Activated CD8-positive, alpha-beta T cell treated with anti-CD3 and anti-CD28 coated beads for 36 hours (primary cell): ENCODE measurements at regions not wholly inside any gene's neighbourhood (a gene's known extent, or its start where the extent isn't known, plus 50 kb on each side); places are given as distances from the start of the nearest gene placed in this dataset.

Experiments
- ATAC-seq: fragments of 200-7000 bp; cut with Tn5 transposase; one replicate; pipeline ENCODE4 v1.10.0; 2021; ENCODE audit warnings: mild to moderate bottlenecking, moderate library complexity
- CTCF ChIA-PET: fragments of 350-600 bp; sonication (Branson Sonifier 250); formaldehyde crosslinking; loops from one replicate; lab custom pipeline; 2021; ENCODE audit warnings: antibody characterized with exemption; lab: Charles Lee
- POLR2A ChIA-PET: fragments of 350-600 bp; sonication (Branson Sonifier 250); formaldehyde crosslinking; loops from one replicate; lab custom pipeline; 2021; ENCODE audit warnings: antibody characterized with exemption; lab: Charles Lee
- DNase-seq: peaks from one replicate; pipeline ENCODE4 v3.0.0-alpha.2; 2020
- H3K27ac Mint-ChIP-seq: one replicate; pipeline ENCODE4 v1.8.0; 2021; ENCODE audit warnings: mild to moderate bottlenecking, mixed read lengths
- H3K27me3 Mint-ChIP-seq: one replicate; pipeline ENCODE4 v1.8.0; 2021; ENCODE audit warnings: mixed read lengths
- H3K36me3 Mint-ChIP-seq: one replicate; pipeline ENCODE4 v1.8.0; 2021; ENCODE audit warnings: low read depth, mixed read lengths
- H3K4me1 Mint-ChIP-seq: one replicate; pipeline ENCODE4 v1.8.0; 2021; ENCODE audit warnings: low read depth, mixed read lengths
- H3K4me3 Mint-ChIP-seq: one replicate; pipeline ENCODE4 v1.8.0; 2021; ENCODE audit warnings: mild to moderate bottlenecking, moderate library complexity, mixed read lengths
- H3K9me3 Mint-ChIP-seq: one replicate; pipeline ENCODE4 v1.8.0; 2021; ENCODE audit warnings: mixed read lengths
- CTCF ChIP-seq: fragments of 200-600 bp; IDR thresholded peaks from one replicate; pipeline ENCODE4 v1.8.0; 2022; ENCODE audit warnings: antibody characterized with exemption, mild to moderate bottlenecking
- intact Hi-C: fragments of 100-400 bp; cut with micrococcal nuclease; formaldehyde crosslinking; loops from one replicate; pipeline ENCODE4 v1.10.0; 2022

GRCh38 chr10:44659320-44659719 is 251.8 kb upstream of the TMEM72 start:
- Mint-ChIP-seq H3K4me3 (no peak overlapping the region), H3K27me3 (peaks cover 5% of the 10 kb centered on the region), H3K27ac (no peak overlapping the region), H3K9me3 (no peaks in the 10 kb centered on the region), H3K4me1 (no peaks in the 10 kb centered on the region), H3K36me3 (no peaks in the 10 kb centered on the region)
- ATAC-seq (no peak), DNase-seq (no peak)
- intact Hi-C loops = no loop called here
- POLR2A ChIA-PET = no interaction called here
- TF ChIP-seq CTCF = no peak
- CTCF ChIA-PET = no interaction called here

- DNase-seq = no peak
These were observed 250.9 kb upstream of the TMEM72 start for GRCh38 chr10:44660271-44660670.

GRCh38 chr10:44662051-44662450 is 249.1 kb upstream of the TMEM72 start:
- ChIA-PET CTCF (no interaction called here), POLR2A (no interaction called here)
- no peak for TF ChIP-seq CTCF
- ATAC-seq = no peak
- no peak for DNase-seq
- peaks cover 5% of the 10 kb centered on the region for H3K27me3 Mint-ChIP-seq
- intact Hi-C loops = no loop called here
- no peaks in the 10 kb centered on the region for H3K4me1 Mint-ChIP-seq
- H3K4me3 Mint-ChIP-seq = no peak overlapping the region
- no peaks in the 10 kb centered on the region for H3K36me3 Mint-ChIP-seq
- H3K9me3 Mint-ChIP-seq = no peaks in the 10 kb centered on the region
- H3K27ac Mint-ChIP-seq = no peak overlapping the region

More at GRCh38 chr10:44660271-44660670, 250.9 kb upstream of the TMEM72 start:
- ATAC-seq = no peak
- no peaks in the 10 kb centered on the region for H3K9me3 Mint-ChIP-seq
- no peaks in the 10 kb centered on the region for H3K4me1 Mint-ChIP-seq
- ChIA-PET CTCF (no interaction called here), POLR2A (no interaction called here)
- peaks cover 5% of the 10 kb centered on the region for H3K27me3 Mint-ChIP-seq
- H3K36me3 Mint-ChIP-seq = no peaks in the 10 kb centered on the region
- no peak overlapping the region for H3K27ac Mint-ChIP-seq
- H3K4me3 Mint-ChIP-seq = no peak overlapping the region
- intact Hi-C loops = no loop called here
- TF ChIP-seq CTCF = no peak

- intact Hi-C loops = no loop called here
- TF ChIP-seq CTCF = no peak
- no peak for ATAC-seq
These were observed 242.8 kb upstream of the TMEM72 start for GRCh38 chr10:44668336-44668735.

GRCh38 chr10:44671319-44671718 is 239.8 kb upstream of the TMEM72 start:
- intact Hi-C loops = no loop called here
- DNase-seq (no peak), ATAC-seq (no peak)
- no peak for TF ChIP-seq CTCF
- Mint-ChIP-seq H3K4me1 (no peaks in the 10 kb centered on the region), H3K27ac (no peak overlapping the region), H3K27me3 (no peaks in the 10 kb centered on the region), H3K4me3 (no peak overlapping the region), H3K36me3 (no peaks in the 10 kb centered on the region), H3K9me3 (no peaks in the 10 kb centered on the region)
- POLR2A ChIA-PET = no interaction called here
- CTCF ChIA-PET = no interaction called here

More at GRCh38 chr10:44668336-44668735, 242.8 kb upstream of the TMEM72 start:
- H3K4me1 Mint-ChIP-seq = no peaks in the 10 kb centered on the region
- H3K9me3 Mint-ChIP-seq = no peaks in the 10 kb centered on the region
- POLR2A ChIA-PET = no interaction called here
- no peak overlapping the region for H3K27ac Mint-ChIP-seq
- H3K4me3 Mint-ChIP-seq = no peak overlapping the region
- no peaks in the 10 kb centered on the region for H3K36me3 Mint-ChIP-seq
- no peak for DNase-seq
- peaks cover 5% of the 10 kb centered on the region for H3K27me3 Mint-ChIP-seq
- CTCF ChIA-PET = no interaction called here
